Hematopoietic multipotent progenitor cell treated with erythropoietin and hydrocortisone succinate and interleukin-3 and kit ligand, for 17 days (in vitro differentiated cells): ENCODE measurements at regions not wholly inside any gene's neighbourhood (a gene's known extent, or its start where the extent isn't known, plus 50 kb on each side); places are given as distances from the start of the nearest gene placed in this dataset.
"Not testable (repeated sequence)": the region's sequence is repeated elsewhere in the genome, so short reads cannot be mapped to it uniquely, and the experiment has no call there.

Experiments used
- DNase-seq: peaks from one replicate; pipeline ENCODE4 v3.0.0-alpha.2; 2015; ENCODE audit warnings: low spot score

- not testable (repeated sequence) for DNase-seq
Observed at GRCh38 chr1:149700220-149700619, 82.3 kb upstream of the FCGR1A start.

DNA sequence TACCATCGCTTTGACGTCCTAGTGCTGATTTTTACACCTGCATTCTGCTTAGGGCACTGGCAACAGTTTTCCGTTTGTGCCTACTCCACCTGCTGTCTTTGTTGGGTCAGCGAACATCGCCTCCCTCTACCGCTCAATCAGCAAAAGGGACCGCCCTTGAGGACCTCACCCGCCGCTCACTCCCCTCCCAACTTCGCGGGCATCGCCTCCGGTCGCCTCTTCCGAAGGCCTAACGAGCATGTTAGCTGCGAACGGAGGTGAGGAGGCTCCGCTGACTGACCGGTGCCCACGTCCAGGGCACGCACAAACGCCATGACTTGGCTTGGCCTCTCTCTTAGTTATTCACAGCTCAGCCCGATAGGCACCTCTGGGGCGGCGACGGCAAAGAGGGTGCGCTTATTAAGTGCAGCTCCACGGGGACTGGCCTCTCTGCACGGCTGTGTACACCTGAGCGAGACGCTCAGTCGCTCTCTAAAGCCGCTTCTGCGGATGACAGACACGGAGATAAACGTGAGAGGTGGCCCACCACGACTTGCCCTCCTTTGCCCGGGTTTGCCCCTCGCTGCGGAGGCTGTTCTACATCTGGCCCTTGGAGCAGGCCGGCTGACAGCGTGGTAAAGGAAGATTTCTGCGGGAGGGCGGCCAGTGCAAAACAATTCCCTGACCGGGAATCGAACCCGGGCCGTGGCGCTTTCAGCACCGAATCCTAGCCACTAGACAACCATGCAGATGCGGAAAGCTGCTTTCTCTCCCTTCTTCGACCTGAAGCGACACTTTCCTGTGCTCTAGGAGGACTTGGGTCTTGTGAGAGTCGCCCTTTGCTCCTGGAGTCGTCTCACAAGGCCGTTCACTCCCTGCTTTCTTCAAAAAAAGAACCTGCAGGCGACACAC lies 81.6 kb upstream of the FCGR1A start:
- DNase-seq = not testable (repeated sequence)

DNA sequence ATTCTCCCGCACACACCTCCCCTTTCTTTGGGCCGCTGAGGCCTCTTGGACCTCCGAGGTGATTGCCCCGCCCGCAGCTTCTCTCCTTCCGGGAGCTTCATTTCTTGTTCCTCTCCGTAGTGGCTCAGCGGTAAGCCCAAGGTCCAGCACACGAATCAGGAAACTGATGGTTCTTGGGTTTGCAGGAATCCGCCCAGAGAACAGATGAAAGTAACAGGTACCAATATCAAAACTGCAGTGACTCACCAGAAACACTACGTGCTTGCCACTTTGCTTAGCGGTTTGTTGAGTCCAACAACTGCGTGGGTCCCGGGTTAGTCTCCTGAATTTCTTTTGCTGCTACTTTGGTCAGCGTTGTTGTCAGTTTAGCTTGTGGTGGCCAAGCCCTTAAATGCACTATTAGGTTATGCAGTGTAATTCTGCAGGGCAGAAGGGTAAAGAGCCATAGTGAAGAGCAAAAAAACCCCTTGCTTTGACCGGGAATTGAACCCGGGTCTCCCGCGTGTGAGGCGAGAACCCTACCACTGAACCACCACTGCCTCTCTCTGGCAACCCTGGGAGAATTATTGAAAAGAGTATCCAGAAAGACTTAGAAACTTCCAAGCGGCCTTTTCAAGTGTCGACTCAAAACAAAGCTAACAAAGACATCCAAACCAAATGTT lies 74.2 kb upstream of the FCGR1A start:
- peak; percentile 7 for DNase-seq

DNA sequence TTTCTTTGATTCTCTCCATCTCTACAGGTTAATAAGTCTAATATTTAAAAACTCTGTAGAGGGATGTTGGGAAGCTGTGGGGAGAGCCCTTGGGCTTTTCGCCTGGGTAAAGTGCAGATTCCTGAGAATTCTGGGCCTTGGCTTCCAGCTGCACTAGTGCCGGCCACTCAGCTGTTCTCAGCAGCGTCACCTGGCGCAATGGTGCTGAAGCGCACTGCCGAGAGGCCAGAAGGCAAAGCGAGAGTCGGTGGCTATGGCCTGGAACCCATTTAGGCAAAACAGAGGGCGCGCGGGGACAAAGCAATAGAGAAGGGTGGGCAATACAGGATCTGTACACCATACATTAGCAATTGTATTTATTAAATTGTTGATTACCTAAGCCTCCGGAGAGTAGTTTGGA lies 70.8 kb upstream of the FCGR1A start:
- DNase-seq = not testable (repeated sequence)

DNA sequence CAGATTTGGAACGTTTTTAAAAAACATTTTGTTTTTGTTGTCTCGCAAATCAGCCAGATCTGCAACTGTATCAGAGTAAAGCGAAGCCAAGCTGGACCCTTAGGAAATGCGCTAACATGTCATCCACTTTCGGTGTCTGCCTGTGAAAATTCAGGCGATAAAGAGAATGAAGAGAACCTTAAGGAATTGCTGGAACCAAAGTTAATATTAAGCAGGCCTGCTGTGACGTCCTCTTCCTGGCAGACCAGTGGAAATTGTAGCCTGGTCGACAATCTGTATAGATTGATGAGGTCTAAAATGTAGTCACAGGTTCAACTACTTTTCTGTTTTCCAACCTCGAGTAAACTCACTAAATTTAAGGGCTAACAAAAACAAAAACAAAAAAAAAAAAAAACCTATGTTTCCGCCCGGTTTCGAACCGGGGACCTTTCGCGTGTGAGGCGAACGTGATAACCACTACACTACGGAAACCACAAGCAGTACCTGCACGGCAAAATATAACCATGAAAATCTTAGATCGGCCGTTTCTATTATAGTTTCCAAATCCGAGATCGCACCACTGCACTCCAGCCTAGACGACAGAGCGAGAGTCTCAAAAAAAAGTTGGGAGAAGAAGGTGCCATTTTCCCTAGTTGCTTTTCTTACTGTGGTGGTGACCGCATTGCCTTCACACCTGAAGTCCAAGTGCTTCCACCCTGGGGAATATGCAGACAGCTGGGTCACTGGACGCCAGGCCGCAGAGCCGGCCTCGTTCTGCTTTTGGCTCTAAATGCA lies 70.2 kb upstream of the FCGR1A start:
- peak; percentile 7 for DNase-seq

DNA sequence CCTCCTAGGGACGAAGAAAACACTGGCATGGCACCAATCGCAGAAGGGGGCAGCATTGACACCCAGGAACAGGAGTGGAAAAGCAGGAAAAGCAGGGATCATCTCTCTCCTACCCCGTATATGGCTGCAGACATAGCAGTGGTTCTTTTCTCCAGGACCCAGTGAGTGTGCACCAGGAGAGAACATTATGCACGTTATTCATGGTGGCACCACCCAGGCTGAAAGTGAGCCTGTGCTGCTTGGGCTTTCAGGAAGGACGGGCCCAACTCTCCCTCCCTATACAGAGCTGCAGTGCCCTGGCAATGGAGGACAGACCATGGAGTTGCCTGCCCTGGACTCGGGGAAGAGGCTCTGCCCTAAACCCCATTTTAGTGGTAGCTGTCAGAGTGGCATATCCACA lies 69.0 kb upstream of the FCGR1A start:
- DNase-seq = not testable (repeated sequence)

DNA sequence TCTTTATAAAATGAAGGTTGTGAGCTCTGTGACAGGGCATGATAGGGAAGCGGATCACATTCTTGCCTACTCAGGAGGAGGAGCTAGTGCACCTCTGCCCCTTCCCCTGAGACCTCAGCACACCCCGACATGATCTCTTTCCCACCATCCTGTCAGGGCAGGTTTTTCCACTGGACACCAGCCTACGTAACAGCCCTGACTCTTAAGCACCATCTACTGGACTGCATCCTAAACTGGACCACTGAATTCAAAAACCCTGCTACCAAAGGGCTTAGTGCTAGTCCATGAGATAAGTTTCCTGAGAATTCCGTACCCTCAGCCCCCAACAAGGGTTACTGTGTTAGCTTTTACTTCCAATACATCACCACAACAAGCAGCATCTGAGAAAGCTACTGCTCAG lies 68.5 kb upstream of the FCGR1A start:
- not testable (repeated sequence) for DNase-seq

DNA sequence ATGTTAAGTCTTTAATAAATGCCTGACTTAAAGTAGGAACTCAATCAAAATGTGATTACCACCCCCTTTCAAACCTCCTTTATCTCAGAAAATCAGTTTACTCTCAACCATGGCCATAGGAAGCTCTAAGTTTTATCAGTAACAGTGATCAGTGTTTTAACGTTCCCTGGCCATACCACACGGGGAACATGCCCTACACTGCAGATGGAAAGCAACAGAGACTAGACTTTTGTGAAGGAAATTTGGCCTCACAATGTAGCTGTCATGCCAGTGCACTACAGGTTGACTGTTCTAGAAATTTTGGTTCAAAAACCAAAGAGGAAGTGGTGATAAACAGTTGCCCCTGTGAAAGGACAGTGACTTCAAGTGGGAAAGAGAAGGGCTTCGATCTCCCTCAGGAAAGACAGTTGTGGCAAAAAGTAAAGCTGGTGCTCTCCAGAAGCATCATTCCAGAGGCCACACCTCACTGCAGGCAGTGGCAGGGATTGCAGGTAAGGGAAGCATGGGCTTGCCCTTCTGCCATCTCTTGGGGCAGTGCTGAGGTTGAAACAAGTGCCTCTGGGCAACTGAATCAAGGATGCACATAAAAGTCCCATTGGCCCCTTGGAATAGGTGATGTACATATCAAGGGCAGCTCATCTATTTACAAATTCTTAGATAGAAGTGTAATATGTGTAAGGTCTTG lies 57.7 kb upstream of the FCGR1A start:
- not testable (repeated sequence) for DNase-seq

GRCh38 chr1:149726688-149727087 lies 55.8 kb upstream of the FCGR1A start:
- DNase-seq = not testable (repeated sequence)

DNA sequence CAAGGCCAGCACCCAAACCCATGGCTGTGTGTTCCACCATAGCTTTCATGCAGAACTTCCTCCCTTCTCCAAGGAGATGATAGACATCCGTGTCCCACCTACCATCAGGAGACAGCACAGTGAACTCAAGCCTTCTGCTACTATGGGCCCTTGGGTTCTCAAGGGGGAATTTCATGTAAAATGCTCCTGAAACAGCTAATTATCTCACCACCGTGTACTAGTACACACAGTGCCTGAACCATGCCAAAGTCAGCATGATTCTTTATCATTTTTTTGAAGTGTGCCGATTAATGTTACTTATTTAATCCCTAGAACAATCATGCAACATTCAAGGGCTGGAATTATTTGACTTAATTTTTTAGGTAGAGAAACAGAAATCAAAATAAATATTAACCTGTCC lies 53.9 kb upstream of the FCGR1A start:
- DNase-seq = not testable (repeated sequence)
